ENCODE measurements at regions not wholly inside any gene's neighbourhood (a gene's known extent, or its start where the extent isn't known, plus 50 kb on each side); places are given as distances from the start of the nearest gene placed in this dataset.
A peak's percentile ranks its signal among the peaks of the same experiment; 100 is the strongest.

- H3K9ac ChIP-seq, result no peak overlapping the region
- H3K4me3 ChIP-seq, result no peak overlapping the region
- peaks cover 21% of the 10 kb centered on the region for H3K4me1 Mint-ChIP-seq
- no peaks in the 10 kb centered on the region for H3K9me3 Mint-ChIP-seq
- no peak for DNase-seq (ENCODE audit: low spot score)
- no peak overlapping the region for H3K4me2 ChIP-seq
- no peaks in the 10 kb centered on the region for H3K9me3 ChIP-seq (ENCODE audit: low read depth)
- peak overlapping the region; percentile 9 for H2AFZ ChIP-seq (replicated peaks)
- H3F3A ChIP-seq (ENCODE audit: low read depth), result peaks cover 8% of the 10 kb centered on the region
- no peaks in the 10 kb centered on the region for H3K36me3 ChIP-seq
- no peaks in the 10 kb centered on the region for H3K36me3 Mint-ChIP-seq
- H3K27ac ChIP-seq, result no peak overlapping the region
- H3K27me3 ChIP-seq, result no peaks in the 10 kb centered on the region
- peaks cover 3% of the 10 kb centered on the region for H3K27me3 Mint-ChIP-seq (ENCODE audit: insufficient read depth, low read depth)
- H3K27ac Mint-ChIP-seq, result peak overlapping the region; percentile 46
- H4K20me1 ChIP-seq (ENCODE audit: low read depth), result no peaks in the 10 kb centered on the region
- no peaks in the 10 kb centered on the region for H3K79me2 ChIP-seq (ENCODE audit: low read depth)
- no peak for TF ChIP-seq CTCF (IDR thresholded peaks at IDR 0.05)
- no peak for TF ChIP-seq EZH2phosphoT487 (IDR thresholded peaks at IDR 0.05)
- no peak for TF ChIP-seq EZH2 (IDR thresholded peaks at IDR 0.05)
- no peak overlapping the region for H3K4me3 Mint-ChIP-seq
- H3K4me1 ChIP-seq, result no peaks in the 10 kb centered on the region
These were observed 506.5 kb downstream of the HS3ST4 start for GRCh38 chr16:26198221-26198620.

- Mint-ChIP-seq H3K9me3 (peaks cover 11% of the 10 kb centered on the region), H3K36me3 (no peaks in the 10 kb centered on the region), H3K27me3 (ENCODE audit: insufficient read depth, low read depth) (no peaks in the 10 kb centered on the region), H3K4me3 (no peak overlapping the region), H3K4me1 (peaks cover 4% of the 10 kb centered on the region), H3K27ac (no peak overlapping the region)
- no peak overlapping the region for H3K9ac ChIP-seq
- H3K27ac ChIP-seq, result no peak overlapping the region
- H3K4me1 ChIP-seq, result no peaks in the 10 kb centered on the region
- H2AFZ ChIP-seq (replicated peaks), result no peak overlapping the region
- H3K9me3 ChIP-seq (ENCODE audit: low read depth), result peaks cover 6% of the 10 kb centered on the region
- no peaks in the 10 kb centered on the region for H3K36me3 ChIP-seq
- no peak overlapping the region for H3K4me2 ChIP-seq
- no peak for DNase-seq (ENCODE audit: low spot score)
- H3K27me3 ChIP-seq, result no peaks in the 10 kb centered on the region
- no peaks in the 10 kb centered on the region for H4K20me1 ChIP-seq (ENCODE audit: low read depth)
- TF ChIP-seq EZH2phosphoT487 (IDR thresholded peaks at IDR 0.05), result no peak
- no peak for TF ChIP-seq CTCF (IDR thresholded peaks at IDR 0.05)
- TF ChIP-seq EZH2 (IDR thresholded peaks at IDR 0.05), result no peak
- H3F3A ChIP-seq (ENCODE audit: low read depth), result no peaks in the 10 kb centered on the region
- no peaks in the 10 kb centered on the region for H3K79me2 ChIP-seq (ENCODE audit: low read depth)
- H3K4me3 ChIP-seq, result no peak overlapping the region
These were observed 512.4 kb downstream of the HS3ST4 start for GRCh38 chr16:26204138-26204537.

- H3K27me3 ChIP-seq, result no peaks in the 10 kb centered on the region
- peaks cover 7% of the 10 kb centered on the region for H3K4me1 ChIP-seq
- no peak for DNase-seq (ENCODE audit: low spot score)
- H2AFZ ChIP-seq (replicated peaks), result no peak overlapping the region
- H3K4me2 ChIP-seq, result no peak overlapping the region
- H3F3A ChIP-seq (ENCODE audit: low read depth), result no peaks in the 10 kb centered on the region
- peaks cover 6% of the 10 kb centered on the region for H3K9me3 ChIP-seq (ENCODE audit: low read depth)
- H3K9ac ChIP-seq, result no peak overlapping the region
- no peaks in the 10 kb centered on the region for H3K36me3 Mint-ChIP-seq
- no peak overlapping the region for H3K27ac Mint-ChIP-seq
- no peak for TF ChIP-seq EZH2 (IDR thresholded peaks at IDR 0.05)
- TF ChIP-seq CTCF (IDR thresholded peaks at IDR 0.05), result no peak
- TF ChIP-seq EZH2phosphoT487 (IDR thresholded peaks at IDR 0.05), result no peak
- no peaks in the 10 kb centered on the region for H4K20me1 ChIP-seq (ENCODE audit: low read depth)
- peaks cover 14% of the 10 kb centered on the region for H3K4me1 Mint-ChIP-seq
- no peak overlapping the region for H3K27ac ChIP-seq
- no peak overlapping the region for H3K4me3 Mint-ChIP-seq
- H3K9me3 Mint-ChIP-seq, result peaks cover 13% of the 10 kb centered on the region
- no peaks in the 10 kb centered on the region for H3K36me3 ChIP-seq
- peaks cover 12% of the 10 kb centered on the region for H3K27me3 Mint-ChIP-seq (ENCODE audit: insufficient read depth, low read depth)
- no peaks in the 10 kb centered on the region for H3K79me2 ChIP-seq (ENCODE audit: low read depth)
- no peak overlapping the region for H3K4me3 ChIP-seq
These were observed 519.8 kb downstream of the HS3ST4 start for GRCh38 chr16:26211542-26211941.
